ENCODE measurements at regions not wholly inside any gene's neighbourhood (a gene's known extent, or its start where the extent isn't known, plus 50 kb on each side); places are given as distances from the start of the nearest gene placed in this dataset.

DNA sequence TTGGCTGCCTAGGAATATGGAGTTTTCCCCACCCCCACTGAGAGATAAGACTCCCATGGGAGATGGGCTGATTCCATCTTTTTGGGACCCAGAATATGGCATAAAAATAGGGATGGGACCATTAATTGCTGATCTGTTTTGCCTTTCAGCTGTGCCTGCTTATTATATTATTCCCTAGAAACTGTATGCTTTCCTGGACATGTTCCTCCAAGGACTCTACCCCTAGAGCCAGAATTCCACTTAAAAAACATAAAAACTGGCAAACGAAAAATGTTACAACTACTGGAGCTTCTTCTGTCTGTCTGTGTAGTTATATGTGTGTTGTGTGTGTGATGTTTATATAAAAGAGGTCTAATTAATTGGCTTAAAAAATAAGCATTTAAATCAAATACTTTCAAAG, 159.9 kb upstream of the PRR20A start:
- TF ChIP-seq POLR2AphosphoS5 (IDR thresholded peaks at IDR 0.05) = no peak
- TF ChIP-seq POLR2A (IDR thresholded peaks at IDR 0.05) = no peak
- TF ChIP-seq, protein P1, sequence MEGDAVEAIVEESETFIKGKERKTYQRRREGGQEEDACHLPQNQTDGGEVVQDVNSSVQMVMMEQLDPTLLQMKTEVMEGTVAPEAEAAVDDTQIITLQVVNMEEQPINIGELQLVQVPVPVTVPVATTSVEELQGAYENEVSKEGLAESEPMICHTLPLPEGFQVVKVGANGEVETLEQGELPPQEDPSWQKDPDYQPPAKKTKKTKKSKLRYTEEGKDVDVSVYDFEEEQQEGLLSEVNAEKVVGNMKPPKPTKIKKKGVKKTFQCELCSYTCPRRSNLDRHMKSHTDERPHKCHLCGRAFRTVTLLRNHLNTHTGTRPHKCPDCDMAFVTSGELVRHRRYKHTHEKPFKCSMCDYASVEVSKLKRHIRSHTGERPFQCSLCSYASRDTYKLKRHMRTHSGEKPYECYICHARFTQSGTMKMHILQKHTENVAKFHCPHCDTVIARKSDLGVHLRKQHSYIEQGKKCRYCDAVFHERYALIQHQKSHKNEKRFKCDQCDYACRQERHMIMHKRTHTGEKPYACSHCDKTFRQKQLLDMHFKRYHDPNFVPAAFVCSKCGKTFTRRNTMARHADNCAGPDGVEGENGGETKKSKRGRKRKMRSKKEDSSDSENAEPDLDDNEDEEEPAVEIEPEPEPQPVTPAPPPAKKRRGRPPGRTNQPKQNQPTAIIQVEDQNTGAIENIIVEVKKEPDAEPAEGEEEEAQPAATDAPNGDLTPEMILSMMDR (IDR thresholded peaks at IDR 0.05) = no peak

All from sigmoid colon (tissue), 4 donors.